ENCODE measurements at regions not wholly inside any gene's neighbourhood (a gene's known extent, or its start where the extent isn't known, plus 50 kb on each side); places are given as distances from the start of the nearest gene placed in this dataset.

- no peak overlapping the region for H3K4me3 ChIP-seq (replicated peaks in 1 of 3; ENCODE audit: insufficient read depth in 1 of 3, low read depth in 1 of 3, low read length in 3 of 3)
Measured at GRCh38 chr5:38764937-38765391, 80.8 kb upstream of the OSMR start.

GRCh38 chr5:38765399-38765861 is 80.4 kb upstream of the OSMR start:
- intact Hi-C loops (cut with micrococcal nuclease) = no loop called here
- no peaks in the 10 kb centered on the region for H3K4me1 ChIP-seq (ENCODE audit: control insufficient read depth, extremely low read depth, insufficient read depth, low read length)
- H3K27ac ChIP-seq (ENCODE audit: insufficient read depth, low read depth, low read length) = no peak overlapping the region
- CTCF ChIA-PET = interaction anchor here (1.0 to 1.3 kb wide), 2 partner anchors 17 to 92 kb away, joined by 3 read pairs; no protein-coding TSS in a partner anchor
- H3K4me2 ChIP-seq (ENCODE audit: insufficient read depth, low read length) = no peak overlapping the region
- dilution Hi-C loops (cut with MboI; ENCODE audit: extremely low pct_ligation_motif_present, low sequenced_read_pairs) = no loop called here
- no peak overlapping the region for H3K9ac ChIP-seq (replicated peaks; ENCODE audit: extremely low read depth, insufficient read depth, low read length)
- H3K4me3 ChIP-seq (replicated peaks in 1 of 3; ENCODE audit: insufficient read depth in 1 of 3, low read depth in 1 of 3, low read length in 3 of 3) = no peak overlapping the region
- FAIRE-seq = no peak
- H4K20me1 ChIP-seq (replicated peaks; ENCODE audit: control insufficient read depth, extremely low read depth, insufficient read depth, low read length) = no peaks in the 10 kb centered on the region
- H3K36me3 ChIP-seq (ENCODE audit: control insufficient read depth in 2 of 2, extremely low read depth in 1 of 2, insufficient read depth in 2 of 2, low read length in 2 of 2) = no peaks in the 10 kb centered on the region
- no peaks in the 10 kb centered on the region for H3K79me2 ChIP-seq (ENCODE audit: control insufficient read depth, insufficient read depth, low read length)
- H3K27me3 ChIP-seq (ENCODE audit: control insufficient read depth in 2 of 2, insufficient read depth in 2 of 2, low read length in 2 of 2) = peaks cover 4 to 5% of the 10 kb centered on the region in 2 experiments
- no peak overlapping the region for H2AFZ ChIP-seq (ENCODE audit: low read depth, low read length)
- no peaks in the 10 kb centered on the region for H3K9me3 ChIP-seq (replicated peaks; ENCODE audit: control insufficient read depth, insufficient read depth, low read length)
- BruUV-seq (replicated peaks) = no TSS peak
- POLR2A ChIA-PET = no interaction called here
- DNase-seq (ENCODE audit: low read depth, low spot score) = no peak
- no peak for TF ChIP-seq POLR2AphosphoS5 (IDR thresholded peaks at IDR 0.05; ENCODE audit: insufficient read depth, low read depth, low read length)
- TF ChIP-seq POLR2A (IDR thresholded peaks at IDR 0.05; ENCODE audit: low read depth, low read length) = no peak
- TF ChIP-seq MYC (IDR thresholded peaks at IDR 0.05; ENCODE audit: low read depth, low read length) = no peak
- TF ChIP-seq, protein P1, sequence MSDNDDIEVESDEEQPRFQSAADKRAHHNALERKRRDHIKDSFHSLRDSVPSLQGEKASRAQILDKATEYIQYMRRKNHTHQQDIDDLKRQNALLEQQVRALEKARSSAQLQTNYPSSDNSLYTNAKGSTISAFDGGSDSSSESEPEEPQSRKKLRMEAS (IDR thresholded peaks at IDR 0.05; ENCODE audit: insufficient read depth, insufficient read length) = no peak
- no peak for TF ChIP-seq CTCF (IDR thresholded peaks at IDR 0.05; ENCODE audit: extremely low read depth in 1 of 2, insufficient read depth in 1 of 2, low read depth in 1 of 2, low read length in 2 of 2)
- TF ChIP-seq JUN (IDR thresholded peaks at IDR 0.05; ENCODE audit: borderline replicate concordance, insufficient read depth, insufficient read length, low read depth) = no peak
- H3K9me1 ChIP-seq (replicated peaks; ENCODE audit: control insufficient read depth, extremely low read depth, insufficient read depth, low read length) = no peaks in the 10 kb centered on the region

More at GRCh38 chr5:38764937-38765391, 80.8 kb upstream of the OSMR start:
- Histone ChIP-seq H3K9me1 (replicated peaks; ENCODE audit: control insufficient read depth, extremely low read depth, insufficient read depth, low read length) (no peaks in the 10 kb centered on the region), H4K20me1 (replicated peaks; ENCODE audit: control insufficient read depth, extremely low read depth, insufficient read depth, low read length) (no peaks in the 10 kb centered on the region), H3K79me2 (ENCODE audit: control insufficient read depth, insufficient read depth, low read length) (no peaks in the 10 kb centered on the region), H3K27me3 (ENCODE audit: control insufficient read depth in 2 of 2, insufficient read depth in 2 of 2, low read length in 2 of 2) (peaks cover 3 to 4% of the 10 kb centered on the region in 2 experiments), H2AFZ (ENCODE audit: low read depth, low read length) (no peak overlapping the region), H3K9ac (replicated peaks; ENCODE audit: extremely low read depth, insufficient read depth, low read length) (no peak overlapping the region), H3K36me3 (ENCODE audit: control insufficient read depth in 2 of 2, extremely low read depth in 1 of 2, insufficient read depth in 2 of 2, low read length in 2 of 2) (no peaks in the 10 kb centered on the region), H3K9me3 (replicated peaks; ENCODE audit: control insufficient read depth, insufficient read depth, low read length) (no peaks in the 10 kb centered on the region), H3K27ac (ENCODE audit: insufficient read depth, low read depth, low read length) (no peak overlapping the region), H3K4me1 (ENCODE audit: control insufficient read depth, extremely low read depth, insufficient read depth, low read length) (no peaks in the 10 kb centered on the region), H3K4me2 (ENCODE audit: insufficient read depth, low read length) (no peak overlapping the region)
- ChIA-PET POLR2A (no interaction called here), CTCF (interaction anchor here (1.0 to 1.3 kb wide), 2 partner anchors 18 to 92 kb away, joined by 3 read pairs; no protein-coding TSS in a partner anchor)
- no peak for DNase-seq (ENCODE audit: low read depth, low spot score)
- no TSS peak for BruUV-seq (replicated peaks)
- TF ChIP-seq JUN (IDR thresholded peaks at IDR 0.05; ENCODE audit: borderline replicate concordance, insufficient read depth, insufficient read length, low read depth) (no peak), POLR2A (IDR thresholded peaks at IDR 0.05; ENCODE audit: low read depth, low read length) (no peak), GATA2 (IDR thresholded peaks at IDR 0.05; ENCODE audit: insufficient read depth, insufficient read length, low read depth, low read length) (no peak)
- FAIRE-seq = no peak
- intact Hi-C loops (cut with micrococcal nuclease) (no loop called here), dilution Hi-C loops (cut with MboI; ENCODE audit: extremely low pct_ligation_motif_present, low sequenced_read_pairs) (no loop called here)
